ENCODE measurements at regions not wholly inside any gene's neighbourhood (a gene's known extent, or its start where the extent isn't known, plus 50 kb on each side); places are given as distances from the start of the nearest gene placed in this dataset.

GRCh38 chr4:16967722-16968121, 69.3 kb upstream of the LDB2 start:
- H3K4me3 ChIP-seq (replicated peaks in 1 of 3; ENCODE audit: low read depth in 2 of 3, low read length in 3 of 3): no peak overlapping the region
- intact Hi-C loops (cut with micrococcal nuclease): no loop called here
- no peak for TF ChIP-seq CTCF (IDR thresholded peaks at IDR 0.05)
- no peak overlapping the region for H3K27ac ChIP-seq (ENCODE audit: low read depth in 1 of 2, low read length in 2 of 2)
- no peak overlapping the region for H2AFZ ChIP-seq (ENCODE audit: insufficient read depth, low read depth, low read length, poor library complexity, severe bottlenecking)
- Mint-ChIP-seq H3K27me3 (ENCODE audit: low read depth in 3 of 3) (peaks cover 0 to 4% (median 0%) of the 10 kb centered on the region in 3 donors), H3K4me3 (no peak overlapping the region), H3K9me3 (peaks cover 2 to 13% (median 6%) of the 10 kb centered on the region in 7 donors), H3K27ac (no peak overlapping the region), H3K4me1 (no peaks in the 10 kb centered on the region), H3K36me3 (no peaks in the 10 kb centered on the region)
- H3K4me2 ChIP-seq (replicated peaks; ENCODE audit: extremely low read depth, low read length, poor library complexity, severe bottlenecking): no peak overlapping the region
- no peaks in the 10 kb centered on the region for H4K20me1 ChIP-seq (ENCODE audit: insufficient read depth, low read length)
- H3K9me3 ChIP-seq (replicated peaks in 1 of 2; ENCODE audit: control insufficient read depth in 1 of 2, insufficient read depth in 1 of 2, low read length in 2 of 2): peaks cover 4 to 9% of the 10 kb centered on the region in 2 donors
- 80% methylated on average over 5 of the region's 5 CpGs for whole genome bisulfite sequencing (ENCODE audit: insufficient coverage)
- no peak overlapping the region for H3K9ac ChIP-seq (ENCODE audit: insufficient read depth, low read length, poor library complexity, severe bottlenecking)
- no peak for DNase-seq
- H3K27me3 ChIP-seq (ENCODE audit: control insufficient read depth in 2 of 2, insufficient read depth in 2 of 2, low read length in 2 of 2): no peaks in the 10 kb centered on the region
- H3K4me1 ChIP-seq (ENCODE audit: control insufficient read depth in 1 of 2, insufficient read depth in 2 of 2, low read length in 2 of 2): no peaks in the 10 kb centered on the region
- H3K36me3 ChIP-seq (replicated peaks in 1 of 2; ENCODE audit: control insufficient read depth in 1 of 2, insufficient read depth in 2 of 2, low read length in 2 of 2): no peaks in the 10 kb centered on the region
- no peaks in the 10 kb centered on the region for H3K79me2 ChIP-seq (ENCODE audit: insufficient read depth, low read length)

DNA sequence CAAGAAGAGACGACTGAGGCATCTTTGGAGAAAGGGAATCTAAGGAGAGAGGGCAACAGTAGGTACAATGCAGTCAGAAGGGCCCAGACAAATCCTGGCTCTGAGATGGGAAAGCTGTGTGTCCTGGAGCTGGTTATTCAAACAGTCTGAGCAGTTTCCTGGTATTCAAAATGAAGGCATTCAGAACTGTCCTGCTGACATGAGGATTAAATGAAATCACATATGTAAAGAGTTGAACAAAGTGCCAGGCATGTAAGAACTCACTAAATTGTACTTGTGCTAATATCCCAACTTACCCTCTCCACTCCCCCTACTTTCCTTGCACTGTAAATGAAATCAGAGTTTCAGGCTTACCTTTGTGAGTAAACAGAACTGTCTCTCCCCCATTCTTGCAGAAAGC, 60.9 kb upstream of the LDB2 start:
- peaks cover 0 to 1% (median 0%) of the 10 kb centered on the region in 3 donors for H3K27me3 Mint-ChIP-seq (ENCODE audit: low read depth in 3 of 3)
- Histone ChIP-seq H4K20me1 (ENCODE audit: insufficient read depth, low read length) (no peaks in the 10 kb centered on the region), H3K27ac (ENCODE audit: low read depth in 1 of 2, low read length in 2 of 2) (no peak overlapping the region), H3K4me2 (replicated peaks; ENCODE audit: extremely low read depth, low read length, poor library complexity, severe bottlenecking) (no peak overlapping the region), H2AFZ (ENCODE audit: insufficient read depth, low read depth, low read length, poor library complexity, severe bottlenecking) (no peak overlapping the region), H3K79me2 (ENCODE audit: insufficient read depth, low read length) (no peaks in the 10 kb centered on the region), H3K27me3 (ENCODE audit: control insufficient read depth in 2 of 2, insufficient read depth in 2 of 2, low read length in 2 of 2) (no peaks in the 10 kb centered on the region), H3K36me3 (replicated peaks in 1 of 2; ENCODE audit: control insufficient read depth in 1 of 2, insufficient read depth in 2 of 2, low read length in 2 of 2) (no peaks in the 10 kb centered on the region), H3K4me3 (replicated peaks in 1 of 3; ENCODE audit: low read depth in 2 of 3, low read length in 3 of 3) (no peak overlapping the region), H3K9ac (ENCODE audit: insufficient read depth, low read length, poor library complexity, severe bottlenecking) (no peak overlapping the region), H3K4me1 (ENCODE audit: control insufficient read depth in 1 of 2, insufficient read depth in 2 of 2, low read length in 2 of 2) (no peaks in the 10 kb centered on the region), H3K9me3 (replicated peaks in 1 of 2; ENCODE audit: control insufficient read depth in 1 of 2, insufficient read depth in 1 of 2, low read length in 2 of 2) (peaks cover 0 to 5% of the 10 kb centered on the region in 2 donors)
- H3K36me3 Mint-ChIP-seq: no peaks in the 10 kb centered on the region
- DNase-seq: no peak
- H3K9me3 Mint-ChIP-seq: peaks cover 2 to 10% (median 7%) of the 10 kb centered on the region in 7 donors
- H3K27ac Mint-ChIP-seq: no peak overlapping the region
- intact Hi-C loops (cut with micrococcal nuclease): no loop called here
- WGBS (ENCODE audit: insufficient coverage): 100% methylated on average over 1 of the region's 1 CpG
- no peaks in the 10 kb centered on the region for H3K4me1 Mint-ChIP-seq
- no peak overlapping the region for H3K4me3 Mint-ChIP-seq
- no peak for TF ChIP-seq CTCF (IDR thresholded peaks at IDR 0.05)
